WERI-Rb-1 (cell line): ENCODE measurements at regions not wholly inside any gene's neighbourhood (a gene's known extent, or its start where the extent isn't known, plus 50 kb on each side); places are given as distances from the start of the nearest gene placed in this dataset.

Experiments
- DNase-seq: peaks from one replicate; pipeline ENCODE4 v3.0.0-alpha.2; 2020
- H3K27ac ChIP-seq: fragments of 250-450 bp; sonication (Bioruptor Pico); 2 replicates; pipeline ENCODE4 v1.5.1; 2020; ENCODE audit warnings: mild to moderate bottlenecking, moderate library complexity
- H3K27me3 ChIP-seq: fragments of 250-450 bp; sonication (Bioruptor Pico); 2 replicates; pipeline ENCODE4 v1.5.1; 2021; ENCODE audit warnings: mild to moderate bottlenecking, low read depth, moderate library complexity; ENCODE audit not compliant: insufficient read depth, severe bottlenecking
- H3K36me3 ChIP-seq: fragments of 250-450 bp; sonication (Bioruptor Pico); 2 replicates; pipeline ENCODE4 v1.5.1; 2020; ENCODE audit warnings: mild to moderate bottlenecking, moderate library complexity
- H3K4me3 ChIP-seq: 2 replicates; pipeline ENCODE4 v1.5.1; 2011; ENCODE audit warnings: low read depth, mild to moderate bottlenecking, control low read depth, low read length
- H3K9me3 ChIP-seq: fragments of 250-450 bp; sonication (Bioruptor Pico); 2 replicates; pipeline ENCODE4 v1.5.1; 2021; ENCODE audit warnings: mild to moderate bottlenecking, moderate library complexity; ENCODE audit not compliant: severe bottlenecking
- CTCF ChIP-seq: IDR thresholded peaks from 2 replicates; pipeline ENCODE4 v1.5.1; 2011; ENCODE audit warnings: low read depth, mild to moderate bottlenecking, control low read depth, inconsistent platforms, low read length

GRCh38 chr12:91967590-91967989 is 178.1 kb downstream of the BTG1 start:
- Histone ChIP-seq H3K27ac (no peak overlapping the region), H3K36me3 (no peaks in the 10 kb centered on the region), H3K9me3 (peaks cover 7% of the 10 kb centered on the region), H3K27me3 (no peaks in the 10 kb centered on the region), H3K4me3 (no peak overlapping the region)
- DNase-seq, result no peak
- TF ChIP-seq CTCF, result no peak

GRCh38 chr12:91965781-91966180 is 179.9 kb downstream of the BTG1 start:
- DNase-seq, result no peak
- peaks cover 7% of the 10 kb centered on the region for H3K9me3 ChIP-seq
- no peak overlapping the region for H3K27ac ChIP-seq
- H3K27me3 ChIP-seq, result no peaks in the 10 kb centered on the region
- TF ChIP-seq CTCF, result no peak
- H3K4me3 ChIP-seq, result no peak overlapping the region
- H3K36me3 ChIP-seq, result no peaks in the 10 kb centered on the region

GRCh38 chr12:91964501-91964900 is 181.1 kb downstream of the BTG1 start:
- no peak for TF ChIP-seq CTCF

GRCh38 chr12:91959220-91959619 is 186.4 kb downstream of the BTG1 start:
- Histone ChIP-seq H3K27me3 (no peaks in the 10 kb centered on the region), H3K27ac (no peak overlapping the region), H3K36me3 (no peaks in the 10 kb centered on the region), H3K9me3 (no peaks in the 10 kb centered on the region), H3K4me3 (no peak overlapping the region)
- no peak for TF ChIP-seq CTCF
- DNase-seq, result no peak

More at GRCh38 chr12:91964501-91964900, 181.1 kb downstream of the BTG1 start:
- DNase-seq, result no peak
- Histone ChIP-seq H3K27ac (no peak overlapping the region), H3K9me3 (no peaks in the 10 kb centered on the region), H3K27me3 (no peaks in the 10 kb centered on the region), H3K36me3 (no peaks in the 10 kb centered on the region), H3K4me3 (no peak overlapping the region)

- DNase-seq, result no peak
- no peak overlapping the region for H3K4me3 ChIP-seq
- no peak for TF ChIP-seq CTCF
- no peak overlapping the region for H3K27ac ChIP-seq
- H3K9me3 ChIP-seq, result no peaks in the 10 kb centered on the region
- no peaks in the 10 kb centered on the region for H3K36me3 ChIP-seq
- no peaks in the 10 kb centered on the region for H3K27me3 ChIP-seq
Measured at GRCh38 chr12:91958816-91959215, 186.8 kb downstream of the BTG1 start.

GRCh38 chr12:91954747-91955146 is 190.9 kb downstream of the BTG1 start:
- H3K4me3 ChIP-seq, result no peak overlapping the region
- H3K27me3 ChIP-seq, result no peaks in the 10 kb centered on the region
- no peak for DNase-seq
- H3K36me3 ChIP-seq, result no peaks in the 10 kb centered on the region
- no peaks in the 10 kb centered on the region for H3K9me3 ChIP-seq
- no peak overlapping the region for H3K27ac ChIP-seq
- no peak for TF ChIP-seq CTCF
